Amniotic stem cell (primary cell): ENCODE measurements at regions not wholly inside any gene's neighbourhood (a gene's known extent, or its start where the extent isn't known, plus 50 kb on each side); places are given as distances from the start of the nearest gene placed in this dataset.
"Not testable (repeated sequence)": the region's sequence is repeated elsewhere in the genome, so short reads cannot be mapped to it uniquely, and the experiment has no call there.

ENCODE experiments used
- DNase-seq: peaks from one replicate; lab custom pipeline; 2025; lab: John Stamatoyannopoulos, UW

DNA sequence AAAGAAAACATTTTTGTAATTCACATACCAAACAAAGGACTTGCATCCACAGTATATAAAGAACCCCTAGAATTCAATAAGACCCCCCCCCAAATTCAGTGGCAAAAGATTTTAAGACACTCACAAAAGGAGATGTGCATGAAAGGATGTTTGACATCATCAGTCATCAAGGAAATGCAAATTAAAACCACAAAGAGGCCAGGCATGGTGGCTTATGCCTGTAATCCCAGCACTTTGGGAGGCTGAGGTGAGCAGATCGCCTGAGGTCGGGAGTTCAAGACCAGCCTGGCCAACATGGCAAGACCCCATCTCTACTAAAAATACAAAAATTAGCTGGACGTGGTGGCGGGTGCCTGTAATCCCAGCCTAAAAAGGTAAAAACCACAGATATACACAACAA is 61.3 kb downstream of the AIPL1 start:
- not testable (repeated sequence) for DNase-seq

DNA sequence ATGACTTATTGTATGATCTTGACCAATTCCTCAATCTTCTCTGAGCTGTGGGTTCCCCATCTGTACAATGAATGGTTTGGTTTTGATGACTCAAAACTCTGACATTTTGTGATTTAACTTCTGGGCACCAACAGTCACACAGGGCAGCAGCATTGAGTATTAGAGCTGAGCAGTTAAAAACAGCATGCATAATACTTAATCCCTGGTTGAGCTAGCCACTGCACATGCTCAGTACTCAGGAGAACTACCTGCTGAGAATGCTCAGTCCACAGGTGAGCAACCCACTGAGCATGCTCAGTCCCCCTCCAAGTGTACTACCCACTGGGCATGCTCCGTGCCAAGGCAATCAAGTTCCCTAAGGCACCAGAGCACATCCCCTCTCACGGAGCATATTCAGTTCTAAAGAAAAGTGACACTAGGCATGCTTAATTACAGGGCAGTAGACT is 68.7 kb downstream of the AIPL1 start:
- no peak for DNase-seq

DNA sequence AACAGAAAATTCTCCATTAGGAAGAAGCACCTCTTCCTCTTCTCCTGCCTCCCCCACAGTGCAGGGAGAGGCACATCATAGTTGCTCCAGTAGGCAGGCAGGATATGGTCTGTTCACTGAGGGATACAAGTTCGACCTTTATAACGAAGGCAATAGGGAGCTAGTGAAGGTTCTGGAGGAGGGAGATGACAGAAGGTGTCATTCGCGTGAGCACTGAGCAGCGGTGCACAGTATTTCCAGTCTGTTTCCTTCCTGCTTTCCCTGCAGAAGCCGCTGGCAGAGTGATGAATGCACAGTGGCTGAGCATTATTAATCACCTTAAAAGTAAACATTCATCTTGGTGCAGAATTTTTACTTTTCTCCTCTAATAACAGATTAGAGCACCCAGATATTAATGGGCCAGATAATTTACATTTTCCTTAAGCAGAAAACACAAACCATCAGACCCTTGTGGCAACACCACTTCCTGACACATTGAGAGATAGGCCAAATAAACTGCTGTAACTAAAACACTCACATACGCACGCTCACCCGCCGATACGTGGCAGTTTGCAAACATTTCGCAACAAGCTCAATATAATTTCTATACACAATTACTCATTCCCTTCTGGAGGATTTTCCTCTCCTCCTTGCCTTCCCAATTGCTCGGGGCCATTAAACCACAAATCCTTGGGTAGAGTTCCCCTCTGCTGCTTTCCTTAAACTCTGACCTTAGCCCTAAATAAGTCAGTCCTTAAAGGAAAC is 69.5 kb downstream of the AIPL1 start:
- no peak for DNase-seq

DNA sequence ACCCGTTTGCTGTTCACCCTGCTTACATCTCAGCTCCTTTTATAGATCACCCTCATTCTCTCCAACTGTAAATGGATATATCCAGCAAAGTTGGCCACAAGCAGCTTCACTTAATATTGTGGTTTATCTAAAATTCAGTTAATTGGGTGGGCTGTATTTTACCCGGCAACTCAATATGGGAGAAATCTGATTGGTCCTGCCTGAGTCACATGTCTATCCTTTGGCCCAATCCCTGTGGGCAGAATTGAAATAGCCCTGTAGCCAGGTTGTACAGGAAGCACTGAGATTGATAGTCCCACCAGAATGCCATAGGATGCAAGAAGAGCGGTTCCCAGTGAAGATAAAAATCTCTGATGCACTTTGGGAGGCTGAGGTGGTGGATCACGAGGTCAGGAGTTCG is 73.2 kb downstream of the AIPL1 start:
- DNase-seq = no peak

DNA sequence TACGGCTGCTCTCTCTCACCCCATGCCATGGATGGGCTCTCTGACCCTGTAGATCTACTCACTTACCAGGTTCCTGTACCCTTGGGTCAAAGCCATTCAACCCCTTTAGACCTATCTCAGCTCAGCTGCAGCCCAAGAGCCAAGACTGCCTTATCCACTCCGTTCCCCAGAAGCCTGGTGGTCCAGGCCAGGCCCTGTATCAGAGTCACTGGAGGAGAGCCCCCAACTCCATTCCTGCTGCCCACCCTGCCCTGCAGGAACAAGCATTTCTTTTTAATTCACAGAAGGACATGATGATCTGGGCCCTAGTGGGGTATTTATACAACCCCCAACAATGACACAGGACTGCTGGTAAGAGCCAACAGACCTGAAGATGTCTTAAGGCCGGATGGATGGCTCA is 76.8 kb downstream of the AIPL1 start:
- DNase-seq = no peak

DNA sequence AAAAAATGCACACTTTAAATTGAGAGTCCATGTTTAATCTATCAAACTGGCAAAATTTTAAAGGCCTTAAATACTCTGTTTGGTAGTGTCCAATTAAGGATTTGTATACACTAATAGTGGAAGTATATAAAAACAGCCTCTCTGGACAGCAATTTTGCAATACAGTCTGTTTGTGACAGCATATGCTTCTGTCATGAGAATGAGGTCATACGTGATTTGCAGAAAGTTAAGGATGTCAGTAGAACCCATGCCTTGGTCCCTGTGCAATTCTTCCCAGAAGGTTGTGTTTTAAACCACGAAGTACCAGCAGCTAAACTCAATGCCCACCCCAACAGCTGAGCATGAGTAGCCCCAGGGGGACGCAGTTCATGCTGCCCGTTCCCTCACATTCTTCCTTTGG is 78.4 kb downstream of the AIPL1 start:
- no peak for DNase-seq

DNA sequence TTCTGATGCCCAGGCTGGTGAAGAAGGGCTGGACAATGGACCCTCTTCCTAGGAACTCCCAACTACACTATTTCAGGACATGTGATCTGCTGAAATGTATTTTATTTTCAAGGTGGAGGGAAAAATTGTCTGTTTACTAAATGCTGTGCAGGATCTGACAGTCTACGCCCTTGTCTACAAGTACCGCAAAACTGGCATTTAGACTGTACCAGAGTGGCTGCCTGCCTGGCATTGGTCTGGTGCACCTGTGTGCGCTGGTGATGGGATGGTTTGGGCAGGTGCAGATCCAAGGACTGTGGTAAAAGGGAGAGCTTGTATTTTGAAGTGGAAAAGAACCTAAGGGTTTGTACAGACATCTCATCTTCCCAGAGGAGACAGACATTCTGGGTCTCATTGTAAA is 79.7 kb downstream of the AIPL1 start:
- no peak for DNase-seq

DNA sequence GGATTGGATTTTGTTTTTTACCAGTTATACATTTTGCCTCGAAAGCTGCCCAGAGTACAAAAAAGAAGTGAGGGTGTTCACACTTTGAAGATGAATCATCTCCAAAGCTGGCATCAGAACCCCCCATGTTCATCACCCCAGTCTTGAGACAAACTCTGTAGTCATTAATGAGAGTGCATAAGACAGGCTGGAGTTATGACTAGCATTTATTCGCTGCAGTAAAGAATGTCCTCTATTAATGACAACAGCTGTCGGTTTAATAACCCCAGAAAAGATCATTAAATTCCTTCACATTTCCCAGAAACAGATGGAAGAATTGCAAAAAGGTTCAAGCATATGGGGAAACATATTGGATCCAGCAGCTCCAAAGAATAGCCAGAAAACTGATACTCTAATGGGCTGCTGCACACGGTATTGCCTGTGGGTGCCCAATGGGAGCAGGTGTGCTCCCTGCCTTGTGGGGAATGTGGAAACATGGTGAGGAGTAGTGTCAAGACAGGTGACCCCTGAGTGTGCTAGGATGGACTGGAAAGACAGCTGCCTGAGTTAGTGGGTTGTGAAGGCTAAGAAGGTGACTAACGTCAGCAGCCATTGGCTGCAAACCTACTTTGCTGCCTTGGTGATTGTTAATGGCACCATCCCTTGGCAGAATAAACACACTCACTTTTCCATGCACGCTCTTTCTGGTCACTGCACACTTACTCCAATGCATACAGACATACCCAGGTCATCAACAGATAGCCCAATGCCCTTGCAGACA is 81.9 kb downstream of the AIPL1 start:
- DNase-seq = no peak

DNA sequence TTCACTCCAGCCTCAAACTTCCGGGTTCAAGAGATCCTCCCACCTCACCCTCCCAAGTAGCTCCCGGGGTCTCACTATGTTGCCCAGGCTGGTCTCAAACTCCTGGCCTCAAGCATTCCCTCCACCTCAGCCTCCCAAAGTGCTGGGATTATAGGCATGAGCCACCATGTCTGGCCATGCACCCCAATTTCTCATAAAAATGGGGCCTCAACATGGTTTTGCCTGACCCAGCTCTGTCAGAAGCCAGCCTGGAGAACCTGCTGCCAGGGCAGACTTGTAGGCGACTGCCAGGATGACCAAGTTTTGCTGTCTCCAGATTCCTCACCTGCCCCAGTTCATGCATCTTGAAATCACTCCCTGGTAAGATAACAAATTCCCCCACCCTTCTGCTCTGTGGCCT is 82.9 kb downstream of the AIPL1 start:
- no peak for DNase-seq

DNA sequence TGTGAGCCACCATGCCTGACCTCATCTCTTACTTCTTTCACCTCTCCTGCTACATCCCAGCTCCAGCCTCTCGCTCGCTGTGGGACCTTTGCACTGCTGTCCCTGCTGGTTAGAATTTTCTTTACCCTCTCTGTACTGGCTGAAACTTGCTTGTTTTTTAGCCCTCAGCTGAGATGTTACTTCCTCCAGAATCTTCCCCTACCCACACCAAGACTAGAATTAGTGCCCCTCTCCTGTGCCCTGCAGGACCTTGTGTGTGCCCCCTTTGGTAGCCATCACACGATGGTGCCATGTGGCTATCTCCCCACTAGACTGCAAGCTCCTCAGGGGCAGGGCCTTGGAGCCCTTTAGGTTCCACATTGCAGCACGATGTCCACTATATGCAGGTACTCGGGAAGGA is 84.1 kb downstream of the AIPL1 start:
- DNase-seq = no peak

DNA sequence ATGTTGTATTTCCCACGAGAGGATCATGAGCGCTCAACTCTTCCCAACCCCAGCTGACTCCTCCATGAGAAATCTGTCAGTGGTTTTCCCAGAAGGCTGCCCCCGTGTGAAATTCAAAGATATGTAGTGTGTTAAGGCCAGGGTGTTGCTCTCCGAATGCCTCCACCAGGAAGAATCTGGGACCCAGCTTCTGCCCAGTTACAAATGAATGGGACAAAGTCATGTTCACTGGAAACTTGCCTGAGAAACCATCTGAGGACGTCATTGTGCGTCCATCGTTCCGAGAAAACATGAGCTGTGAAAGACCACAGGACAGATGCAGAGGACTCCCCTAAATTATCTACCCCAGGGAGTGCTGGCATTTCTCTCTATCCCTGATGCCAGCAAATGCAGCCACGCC is 86.0 kb downstream of the AIPL1 start:
- DNase-seq = no peak

DNA sequence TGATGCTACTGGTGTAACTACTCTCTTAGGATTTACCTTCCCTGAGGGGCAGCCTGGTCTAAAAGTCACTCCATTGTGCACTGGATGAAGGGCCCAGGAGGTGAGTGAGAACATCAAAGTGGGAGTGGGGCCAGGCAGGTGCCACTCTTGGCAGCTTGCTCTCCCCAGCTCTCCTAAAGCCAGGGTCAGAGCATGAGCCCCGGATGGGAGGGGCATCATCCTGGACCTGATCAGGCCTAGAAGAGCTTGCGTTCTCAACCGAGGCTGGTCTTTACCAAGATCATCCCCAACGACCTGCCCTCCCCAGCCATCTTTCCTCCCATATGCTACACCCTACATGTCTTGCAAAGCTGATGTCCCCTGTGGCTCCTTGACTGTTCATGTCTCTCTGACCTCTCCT is 87.1 kb downstream of the AIPL1 start:
- no peak for DNase-seq

DNA sequence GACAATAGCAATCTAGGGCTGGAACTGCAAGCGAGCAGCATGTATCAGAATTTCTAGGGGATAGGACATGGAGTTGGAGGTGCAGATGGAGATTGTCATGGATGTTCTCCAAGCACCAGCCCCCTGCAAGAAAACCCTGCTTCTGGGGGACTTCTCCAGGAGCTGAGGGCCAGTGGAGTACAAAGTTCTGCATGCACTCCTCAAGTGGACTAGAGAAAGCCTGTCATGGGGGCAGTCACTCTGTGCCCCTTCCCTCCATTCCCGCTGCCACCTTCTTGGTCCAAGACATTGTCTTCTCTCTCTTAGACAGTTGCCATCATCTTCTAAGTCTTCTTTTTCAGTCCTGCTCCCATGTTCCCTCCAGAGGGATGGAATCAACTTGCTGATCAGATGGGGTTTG is 87.9 kb downstream of the AIPL1 start:
- DNase-seq = no peak

DNA sequence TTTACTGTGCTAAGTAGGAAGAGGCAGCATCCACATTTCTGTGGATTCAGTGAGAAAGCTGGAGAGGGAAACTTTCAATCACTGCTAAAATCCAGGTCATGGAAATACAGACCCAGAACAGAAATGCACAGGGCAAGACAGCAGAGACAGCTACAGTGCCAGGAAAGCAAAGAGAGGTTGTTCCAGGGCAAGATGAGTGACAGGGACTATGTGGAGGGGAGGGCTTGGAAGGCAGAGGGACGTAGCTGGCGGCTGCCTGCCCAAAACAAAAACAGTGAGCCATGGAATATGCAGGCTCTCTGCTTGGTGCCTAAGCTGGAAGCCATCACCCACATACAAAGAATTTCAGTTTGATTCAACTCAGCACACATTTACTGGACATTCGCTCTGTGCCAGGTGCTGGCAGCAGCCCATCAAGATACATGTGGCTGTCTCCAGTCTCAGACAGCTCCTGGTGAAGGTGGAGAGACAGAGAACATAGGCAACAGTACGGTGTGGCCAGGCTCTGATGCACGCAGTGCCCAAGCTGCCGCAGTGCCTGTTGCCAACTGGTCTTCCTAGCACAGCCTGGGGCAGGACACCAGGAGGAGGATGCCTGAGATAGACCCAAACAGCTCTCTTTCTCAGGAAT is 88.7 kb downstream of the AIPL1 start:
- DNase-seq = no peak

DNA sequence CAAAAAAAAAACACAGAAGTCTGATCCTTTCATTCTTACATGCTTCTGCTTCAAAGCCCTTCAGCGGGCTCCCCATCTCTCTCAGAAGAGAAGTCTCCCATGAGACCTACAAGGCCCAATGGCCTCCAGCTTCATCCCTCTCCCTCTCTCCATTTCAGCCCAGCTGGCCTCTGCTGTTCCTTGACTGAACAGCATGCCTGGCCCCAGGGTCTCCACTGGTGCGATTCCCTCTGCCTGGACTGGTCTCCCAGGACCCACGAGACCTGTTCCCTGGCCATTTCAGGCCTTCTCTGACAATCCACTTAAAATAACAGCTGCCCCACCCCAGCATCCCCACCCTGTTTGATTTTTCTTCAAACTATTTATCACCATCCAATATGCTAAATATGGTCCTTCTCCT is 91.2 kb downstream of the AIPL1 start:
- no peak for DNase-seq

DNA sequence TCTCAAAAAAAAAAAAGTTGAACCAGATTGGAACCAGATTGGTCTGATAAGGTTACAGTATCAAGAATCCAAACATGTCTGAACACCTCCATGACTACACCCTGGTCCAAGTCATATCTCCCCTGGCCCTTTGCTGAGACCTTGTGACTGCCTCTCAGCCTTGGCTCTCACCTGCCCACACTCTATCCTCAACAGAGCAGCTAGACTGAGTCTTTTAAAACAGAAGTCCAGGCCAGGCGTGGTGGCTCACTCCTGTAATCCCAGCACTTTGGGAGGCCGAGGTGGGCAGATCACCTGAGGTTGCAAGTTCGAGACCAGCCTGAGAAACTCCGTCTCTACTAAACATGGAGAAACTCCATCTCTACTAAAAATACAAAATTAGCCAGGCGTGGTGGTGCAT is 91.7 kb downstream of the AIPL1 start:
- DNase-seq = no peak

DNA sequence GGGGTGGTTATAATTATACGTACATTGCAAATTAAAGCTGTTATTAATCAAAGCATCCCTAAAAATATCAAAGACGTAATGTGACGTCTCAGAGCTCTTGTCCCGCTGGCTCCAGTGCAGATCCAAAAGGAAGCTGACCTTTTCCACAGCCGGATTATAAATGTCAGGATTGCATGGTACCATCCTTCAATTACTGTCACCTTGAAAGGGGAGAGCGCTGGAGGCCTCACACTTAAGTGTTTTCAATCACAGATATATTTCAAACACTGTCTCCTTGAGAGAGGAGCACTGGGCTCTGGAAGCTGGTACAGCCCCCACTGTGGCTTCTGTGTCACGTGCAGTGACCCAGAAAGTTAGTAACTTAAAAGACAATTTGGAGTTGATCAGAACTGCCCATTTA is 94.2 kb downstream of the AIPL1 start:
- no peak for DNase-seq

DNA sequence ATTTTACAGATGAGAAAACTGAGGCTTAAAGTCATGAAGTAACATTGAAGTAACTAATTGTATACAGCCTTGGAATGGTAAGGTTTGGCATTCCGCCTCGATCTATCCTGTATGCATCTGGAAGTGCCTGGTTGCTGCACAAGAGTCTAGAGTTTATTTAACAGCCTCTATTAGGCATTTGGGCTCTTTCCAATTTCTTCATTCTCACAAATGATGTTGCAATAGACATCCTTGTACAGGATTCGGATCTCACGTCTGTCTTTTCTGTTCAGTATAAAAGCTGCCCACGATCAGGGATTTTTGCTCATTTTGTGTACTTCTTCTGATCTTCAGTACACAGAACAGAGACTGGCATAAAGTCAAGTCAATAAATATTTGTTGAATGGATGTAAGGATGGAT is 100.5 kb downstream of the AIPL1 start:
- no peak for DNase-seq

DNA sequence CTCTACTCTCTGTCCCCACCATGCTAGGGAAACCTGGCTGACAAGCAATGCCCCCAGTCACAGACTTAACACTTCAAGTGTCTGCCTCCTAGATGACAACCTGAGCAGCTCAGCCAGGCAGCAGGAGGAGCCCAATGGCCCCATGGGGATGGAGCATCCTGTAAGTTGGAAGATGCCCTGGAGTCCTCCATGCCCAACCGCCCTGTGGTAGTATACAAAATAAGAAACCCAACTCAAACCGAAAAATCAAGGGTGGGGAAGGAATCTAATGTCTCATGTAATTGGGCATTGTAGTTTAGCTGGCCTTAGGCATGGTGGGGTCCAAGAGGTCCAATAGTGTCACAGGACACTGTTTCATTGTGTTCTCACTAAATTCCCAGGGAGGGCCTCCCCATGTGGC is 104.0 kb downstream of the AIPL1 start:
- DNase-seq = no peak

DNA sequence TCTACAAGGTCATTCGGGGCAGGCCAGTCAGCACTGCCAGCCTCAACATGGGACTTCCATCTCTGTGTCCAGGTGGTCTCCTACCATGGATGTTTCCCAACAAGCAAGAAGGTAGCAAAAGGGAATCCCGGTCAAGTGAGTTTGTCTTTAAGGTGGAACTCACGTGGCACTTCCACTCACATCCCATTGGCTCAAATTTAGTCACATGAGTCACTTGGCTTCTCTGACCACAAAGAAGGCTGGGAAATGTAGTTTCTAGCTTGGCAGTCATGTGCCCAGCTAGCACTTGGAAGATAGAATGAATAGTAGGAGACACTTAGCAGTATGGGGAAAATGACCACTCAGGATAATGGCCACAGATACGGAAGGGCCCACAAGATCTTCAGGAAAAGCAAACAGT is 106.6 kb downstream of the AIPL1 start:
- no peak for DNase-seq

DNA sequence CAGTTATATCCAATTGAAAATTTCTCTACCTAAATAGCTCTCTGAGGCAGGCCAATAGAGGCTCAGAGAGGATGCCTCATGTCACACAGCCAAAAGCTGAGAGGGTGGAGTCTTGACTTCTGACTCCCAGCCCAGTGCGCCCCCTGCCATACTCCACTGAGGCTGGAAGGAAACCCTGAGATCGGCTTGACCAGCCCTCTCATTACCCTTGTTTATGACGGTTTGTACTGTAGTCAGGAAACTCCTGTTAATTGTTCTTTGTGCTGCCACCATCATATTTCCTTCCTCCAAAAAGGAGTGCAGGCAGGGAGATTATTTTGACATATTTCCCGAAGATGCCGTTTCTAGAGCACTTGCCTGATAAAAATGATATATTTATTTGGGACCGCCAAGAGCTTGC is 107.9 kb downstream of the AIPL1 start:
- DNase-seq = no peak

DNA sequence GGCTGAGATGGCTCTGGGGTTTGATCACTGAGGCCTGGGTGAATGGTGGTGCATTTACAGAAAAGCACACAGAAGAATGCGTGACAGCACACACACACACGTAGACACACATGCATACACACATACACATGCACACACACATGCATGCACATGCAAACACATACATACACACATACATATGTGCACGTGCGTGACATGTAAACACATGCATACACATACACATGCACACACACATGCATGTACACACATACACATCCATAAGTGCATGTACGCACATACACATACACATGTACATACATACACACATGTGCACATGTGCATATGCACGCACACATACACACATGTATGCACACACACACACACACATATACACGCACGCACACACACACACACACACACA is 108.4 kb downstream of the AIPL1 start:
- DNase-seq = no peak

DNA sequence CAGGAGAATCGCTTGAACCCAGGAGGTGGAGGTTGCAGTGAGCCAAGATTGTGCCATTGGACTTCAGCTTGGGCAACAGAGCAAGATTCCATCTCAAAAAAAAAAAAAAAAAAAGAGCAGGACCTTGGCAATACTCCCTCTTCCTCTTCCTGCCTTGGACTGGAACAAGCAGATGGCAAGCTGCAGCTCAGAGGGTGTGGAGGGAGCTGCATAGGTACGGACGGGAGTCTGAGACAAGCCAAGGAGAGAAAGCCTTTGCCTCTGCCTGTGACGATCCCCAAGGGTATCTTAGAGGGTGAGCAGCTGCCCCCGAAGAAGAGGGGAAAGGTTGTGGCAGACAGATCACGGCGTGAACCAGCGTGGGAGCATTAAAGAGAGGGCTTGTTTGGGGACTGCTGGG is 109.2 kb downstream of the AIPL1 start:
- DNase-seq = no peak
